Heart left ventricle (tissue), 13 donors: ENCODE measurements at regions not wholly inside any gene's neighbourhood (a gene's known extent, or its start where the extent isn't known, plus 50 kb on each side); places are given as distances from the start of the nearest gene placed in this dataset.

Experiments used
- POLR2A ChIP-seq, 2 donors: fragments of 450-650 bp; IDR thresholded peaks; one replicate each; pipeline ENCODE4 v1.6.1; 2017; ENCODE audit warnings: antibody characterized with exemption in 2 of 2, mild to moderate bottlenecking in 2 of 2, moderate library complexity in 2 of 2
- TF ChIP-seq, protein P1 (sequence below), 12 donors: fragments of 200-600 bp; sonication (generic) in 4 of 12; IDR thresholded peaks; one replicate each; pipeline versions ENCODE4 v1.5.0 to v1.8.0; 2018 to 2022; ENCODE audit warnings: antibody characterized with exemption in 12 of 12, mild to moderate bottlenecking in 5 of 12
- donor health status: ischemic (EF 13 %, LVEDD 7.1; RV severe dilation, severe dysfunction).
- donor health status: DM: no; HTN: yes; CAD: no.
- donor health status: DM: no; HTN: no; CAD: no.
- donor health status: ischemic (EF 25% LVEDD 6.9; RV normal size, moderate dysfunction).
- donor health status: ischemic (EF 25% LVEDD 5.7; RV mildly dilated, moderate dysfunction).
- donor health status: ischemic (EF 35%, LVEDD 5.7; RV mildly dilated, moderate dysfunction).
- donor health status: nonischemic (EF 11% LVEDD 7.7; RV severe dilation, severe dysfunction).
- donor health status: DM: yes; HTN: yes; CAD: no.
- donor health status: PGD.
- donor health status: ischemic (EF 29% LVEDD 5.4; RV normal size, mild dysfunction).
- donor health status: nonischemic (EF 23%, LVEDD 6.1; RV moderate dilation, normal function).

DNA sequence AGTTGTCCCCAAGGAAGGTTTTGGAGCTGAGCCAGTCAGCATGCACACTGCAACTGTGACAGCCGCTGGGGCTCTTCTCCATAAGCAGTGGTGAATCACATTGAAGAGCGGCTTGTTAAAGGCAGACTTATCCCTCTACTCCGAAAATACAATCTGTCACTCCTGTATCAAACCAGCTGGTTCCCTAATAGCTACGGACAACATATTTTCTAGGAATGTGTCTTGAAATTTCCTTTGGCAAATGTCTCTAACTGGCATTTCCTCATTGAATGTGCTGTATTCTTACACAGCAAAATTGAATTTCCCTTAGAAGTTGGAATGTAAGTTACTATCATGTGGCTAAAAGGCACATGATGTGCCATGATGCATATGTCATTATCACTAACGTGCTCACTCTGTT, 104.0 kb upstream of the GPR12 start:
- TF ChIP-seq, protein P1, sequence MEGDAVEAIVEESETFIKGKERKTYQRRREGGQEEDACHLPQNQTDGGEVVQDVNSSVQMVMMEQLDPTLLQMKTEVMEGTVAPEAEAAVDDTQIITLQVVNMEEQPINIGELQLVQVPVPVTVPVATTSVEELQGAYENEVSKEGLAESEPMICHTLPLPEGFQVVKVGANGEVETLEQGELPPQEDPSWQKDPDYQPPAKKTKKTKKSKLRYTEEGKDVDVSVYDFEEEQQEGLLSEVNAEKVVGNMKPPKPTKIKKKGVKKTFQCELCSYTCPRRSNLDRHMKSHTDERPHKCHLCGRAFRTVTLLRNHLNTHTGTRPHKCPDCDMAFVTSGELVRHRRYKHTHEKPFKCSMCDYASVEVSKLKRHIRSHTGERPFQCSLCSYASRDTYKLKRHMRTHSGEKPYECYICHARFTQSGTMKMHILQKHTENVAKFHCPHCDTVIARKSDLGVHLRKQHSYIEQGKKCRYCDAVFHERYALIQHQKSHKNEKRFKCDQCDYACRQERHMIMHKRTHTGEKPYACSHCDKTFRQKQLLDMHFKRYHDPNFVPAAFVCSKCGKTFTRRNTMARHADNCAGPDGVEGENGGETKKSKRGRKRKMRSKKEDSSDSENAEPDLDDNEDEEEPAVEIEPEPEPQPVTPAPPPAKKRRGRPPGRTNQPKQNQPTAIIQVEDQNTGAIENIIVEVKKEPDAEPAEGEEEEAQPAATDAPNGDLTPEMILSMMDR (IDR thresholded peaks at IDR 0.05) = no peak
- TF ChIP-seq POLR2A (IDR thresholded peaks at IDR 0.05) = no peak
